Parathyroid adenoma (tissue), 2 donors: ENCODE measurements at regions not wholly inside any gene's neighbourhood (a gene's known extent, or its start where the extent isn't known, plus 50 kb on each side); places are given as distances from the start of the nearest gene placed in this dataset.

ENCODE experiments used
- H2AFZ ChIP-seq: fragments of 300-600 bp; sonication (generic); one replicate; pipeline ENCODE4 v1.7.0; 2017; ENCODE audit warnings: antibody characterized with exemption, mild to moderate bottlenecking
- H3K27ac ChIP-seq: fragments of 300-600 bp; sonication (generic); one replicate; pipeline ENCODE4 v1.7.0; 2017
- H3K27me3 ChIP-seq: fragments of 300-600 bp; sonication (generic); one replicate; pipeline ENCODE4 v1.7.0; 2017; ENCODE audit warnings: low read length; ENCODE audit not compliant: control insufficient read depth, insufficient read depth
- H3K36me3 ChIP-seq: fragments of 300-600 bp; sonication (generic); one replicate; pipeline ENCODE4 v1.7.0; 2017; ENCODE audit warnings: low read length; ENCODE audit not compliant: control insufficient read depth, insufficient read depth
- H3K4me1 ChIP-seq: fragments of 300-600 bp; sonication (generic); one replicate; pipeline ENCODE4 v1.7.0; 2017; ENCODE audit warnings: control low read depth
- H3K4me2 ChIP-seq: fragments of 300-600 bp; sonication (generic); one replicate; pipeline ENCODE4 v1.7.0; 2017; ENCODE audit warnings: low read length
- H3K4me3 ChIP-seq: fragments of 300-600 bp; sonication (generic); one replicate; pipeline ENCODE4 v1.7.0; 2017; ENCODE audit warnings: low read depth, low read length
- H3K79me2 ChIP-seq: fragments of 300-600 bp; sonication (generic); one replicate; pipeline ENCODE4 v1.7.0; 2017; ENCODE audit warnings: control low read depth
- H3K9ac ChIP-seq: fragments of 300-600 bp; sonication (generic); one replicate; pipeline ENCODE4 v1.7.0; 2017; ENCODE audit warnings: mild to moderate bottlenecking
- H3K9me3 ChIP-seq: fragments of 300-600 bp; sonication (generic); one replicate; pipeline ENCODE4 v1.7.0; 2017; ENCODE audit warnings: low read length; ENCODE audit not compliant: control insufficient read depth
- CTCF ChIP-seq: fragments of 300-600 bp; sonication (generic); IDR thresholded peaks from one replicate; pipeline ENCODE4 v1.7.0; 2017; ENCODE audit warnings: antibody characterized with exemption, mild to moderate bottlenecking
- donor health status: primary hyperparathyroidism.

GRCh38 chr12:83541446-83541845 is 854.7 kb downstream of the TMTC2 start:
- Histone ChIP-seq H3K27ac (no peak overlapping the region), H3K4me1 (no peaks in the 10 kb centered on the region), H3K79me2 (no peaks in the 10 kb centered on the region), H2AFZ (no peak overlapping the region), H3K27me3 (no peaks in the 10 kb centered on the region), H3K4me3 (no peak overlapping the region), H3K9ac (no peak overlapping the region), H3K9me3 (no peaks in the 10 kb centered on the region), H3K4me2 (no peak overlapping the region), H3K36me3 (no peaks in the 10 kb centered on the region)
- no peak for TF ChIP-seq CTCF

GRCh38 chr12:83538361-83538965 is 851.8 kb downstream of the TMTC2 start:
- Histone ChIP-seq H3K27me3 (no peaks in the 10 kb centered on the region), H3K4me3 (no peak overlapping the region), H3K27ac (no peak overlapping the region), H3K9me3 (no peaks in the 10 kb centered on the region), H3K79me2 (no peaks in the 10 kb centered on the region), H3K9ac (no peak overlapping the region), H2AFZ (no peak overlapping the region), H3K4me1 (no peaks in the 10 kb centered on the region), H3K4me2 (no peak overlapping the region), H3K36me3 (no peaks in the 10 kb centered on the region)
- TF ChIP-seq CTCF, result no peak

GRCh38 chr12:83537428-83538053 is 850.8 kb downstream of the TMTC2 start:
- Histone ChIP-seq H3K27ac (no peak overlapping the region), H3K9ac (no peak overlapping the region), H3K36me3 (no peaks in the 10 kb centered on the region), H3K4me2 (no peak overlapping the region), H3K27me3 (no peaks in the 10 kb centered on the region), H3K9me3 (no peaks in the 10 kb centered on the region), H2AFZ (no peak overlapping the region), H3K79me2 (no peaks in the 10 kb centered on the region), H3K4me1 (no peaks in the 10 kb centered on the region), H3K4me3 (no peak overlapping the region)
- TF ChIP-seq CTCF, result no peak

- Histone ChIP-seq H3K9ac (no peak overlapping the region), H3K4me2 (no peak overlapping the region), H3K4me3 (no peak overlapping the region), H3K27ac (no peak overlapping the region), H3K36me3 (no peaks in the 10 kb centered on the region), H2AFZ (no peak overlapping the region), H3K79me2 (no peaks in the 10 kb centered on the region), H3K9me3 (no peaks in the 10 kb centered on the region), H3K4me1 (no peaks in the 10 kb centered on the region), H3K27me3 (no peaks in the 10 kb centered on the region)
- no peak for TF ChIP-seq CTCF
Measured at GRCh38 chr12:83536496-83536895, 849.8 kb downstream of the TMTC2 start.

- Histone ChIP-seq H3K4me3 (no peak overlapping the region), H3K9ac (no peak overlapping the region), H3K27me3 (no peaks in the 10 kb centered on the region), H3K4me1 (no peaks in the 10 kb centered on the region), H3K79me2 (no peaks in the 10 kb centered on the region), H3K36me3 (no peaks in the 10 kb centered on the region), H3K4me2 (no peak overlapping the region), H2AFZ (no peak overlapping the region), H3K27ac (no peak overlapping the region), H3K9me3 (no peaks in the 10 kb centered on the region)
- no peak for TF ChIP-seq CTCF
Measured at GRCh38 chr12:83528571-83528970, 841.9 kb downstream of the TMTC2 start.
